ENCODE measurements at regions not wholly inside any gene's neighbourhood (a gene's known extent, or its start where the extent isn't known, plus 50 kb on each side); places are given as distances from the start of the nearest gene placed in this dataset.

DNA sequence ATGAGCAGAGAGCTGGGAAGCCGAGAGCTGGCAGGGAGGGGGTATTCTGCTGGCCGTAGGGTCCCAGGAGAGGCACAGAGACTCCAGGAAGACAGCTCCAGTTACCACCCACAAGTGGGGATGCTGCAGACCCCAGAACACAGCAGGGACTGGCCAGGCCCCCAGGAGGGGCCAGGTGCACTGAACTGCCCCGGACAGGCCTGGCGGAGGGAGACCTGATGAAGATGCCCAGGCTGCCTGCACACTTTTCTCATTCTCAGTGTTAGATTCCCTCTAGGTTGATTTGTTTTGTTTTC, 110.8 kb downstream of the CPZ start:
- TF ChIP-seq TAF1 (IDR thresholded peaks at IDR 0.05; ENCODE audit: borderline replicate concordance, insufficient read depth, low read length) (no peak), POLR2AphosphoS5 (IDR thresholded peaks at IDR 0.05; ENCODE audit: low read depth, low read length) (no peak), FOXP2 (optimal IDR thresholded peaks at IDR 0.05; ENCODE audit: borderline replicate concordance, extremely low read depth, extremely low read length, insufficient read depth) (no peak), SIN3A (IDR thresholded peaks at IDR 0.05; ENCODE audit: borderline replicate concordance, insufficient read depth, low read length) (no peak)
- TF ChIP-seq, protein P1, sequence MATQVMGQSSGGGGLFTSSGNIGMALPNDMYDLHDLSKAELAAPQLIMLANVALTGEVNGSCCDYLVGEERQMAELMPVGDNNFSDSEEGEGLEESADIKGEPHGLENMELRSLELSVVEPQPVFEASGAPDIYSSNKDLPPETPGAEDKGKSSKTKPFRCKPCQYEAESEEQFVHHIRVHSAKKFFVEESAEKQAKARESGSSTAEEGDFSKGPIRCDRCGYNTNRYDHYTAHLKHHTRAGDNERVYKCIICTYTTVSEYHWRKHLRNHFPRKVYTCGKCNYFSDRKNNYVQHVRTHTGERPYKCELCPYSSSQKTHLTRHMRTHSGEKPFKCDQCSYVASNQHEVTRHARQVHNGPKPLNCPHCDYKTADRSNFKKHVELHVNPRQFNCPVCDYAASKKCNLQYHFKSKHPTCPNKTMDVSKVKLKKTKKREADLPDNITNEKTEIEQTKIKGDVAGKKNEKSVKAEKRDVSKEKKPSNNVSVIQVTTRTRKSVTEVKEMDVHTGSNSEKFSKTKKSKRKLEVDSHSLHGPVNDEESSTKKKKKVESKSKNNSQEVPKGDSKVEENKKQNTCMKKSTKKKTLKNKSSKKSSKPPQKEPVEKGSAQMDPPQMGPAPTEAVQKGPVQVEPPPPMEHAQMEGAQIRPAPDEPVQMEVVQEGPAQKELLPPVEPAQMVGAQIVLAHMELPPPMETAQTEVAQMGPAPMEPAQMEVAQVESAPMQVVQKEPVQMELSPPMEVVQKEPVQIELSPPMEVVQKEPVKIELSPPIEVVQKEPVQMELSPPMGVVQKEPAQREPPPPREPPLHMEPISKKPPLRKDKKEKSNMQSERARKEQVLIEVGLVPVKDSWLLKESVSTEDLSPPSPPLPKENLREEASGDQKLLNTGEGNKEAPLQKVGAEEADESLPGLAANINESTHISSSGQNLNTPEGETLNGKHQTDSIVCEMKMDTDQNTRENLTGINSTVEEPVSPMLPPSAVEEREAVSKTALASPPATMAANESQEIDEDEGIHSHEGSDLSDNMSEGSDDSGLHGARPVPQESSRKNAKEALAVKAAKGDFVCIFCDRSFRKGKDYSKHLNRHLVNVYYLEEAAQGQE (IDR thresholded peaks at IDR 0.05; ENCODE audit: insufficient read depth in 1 of 2, low read depth in 2 of 2, low read length in 2 of 2), result no peak

Measured in PFSK-1 (cell line).